Endothelial cell of hepatic sinusoid (primary cell): ENCODE measurements at regions not wholly inside any gene's neighbourhood (a gene's known extent, or its start where the extent isn't known, plus 50 kb on each side); places are given as distances from the start of the nearest gene placed in this dataset.

Source experiments
- in situ Hi-C: cut with HindIII; loops from 2 replicates; pipeline ENCODE4 v1.10.0; 2017; ENCODE audit warnings: low sequenced_read_pairs

DNA sequence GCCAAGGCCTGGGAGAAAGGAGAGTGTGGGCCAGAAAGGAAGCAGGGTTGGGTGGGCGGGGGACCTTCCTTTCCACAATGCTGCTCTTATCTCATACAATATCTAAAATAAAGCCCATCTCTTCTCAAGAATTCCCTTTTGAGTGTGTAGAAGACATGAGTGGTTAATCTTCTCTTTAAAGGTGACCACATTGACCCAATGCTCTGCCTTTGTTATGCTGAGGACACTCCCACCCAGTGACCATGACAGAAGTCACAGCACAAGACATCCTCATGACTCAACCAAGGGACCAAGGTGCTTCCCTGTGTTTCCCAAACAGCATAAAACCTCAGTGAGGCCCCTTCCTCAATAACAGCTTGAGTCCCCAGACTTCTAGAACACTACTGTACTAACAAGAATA, 193.0 kb upstream of the ADAMTS16 start:
- in situ Hi-C loops = no loop called here

GRCh38 chr5:4947893-4948536, 192.1 kb upstream of the ADAMTS16 start:
- in situ Hi-C loops = no loop called here

GRCh38 chr5:4949108-4949507, 191.0 kb upstream of the ADAMTS16 start:
- in situ Hi-C loops = no loop called here

GRCh38 chr5:4953576-4953975, 186.6 kb upstream of the ADAMTS16 start:
- in situ Hi-C loops = no loop called here

DNA sequence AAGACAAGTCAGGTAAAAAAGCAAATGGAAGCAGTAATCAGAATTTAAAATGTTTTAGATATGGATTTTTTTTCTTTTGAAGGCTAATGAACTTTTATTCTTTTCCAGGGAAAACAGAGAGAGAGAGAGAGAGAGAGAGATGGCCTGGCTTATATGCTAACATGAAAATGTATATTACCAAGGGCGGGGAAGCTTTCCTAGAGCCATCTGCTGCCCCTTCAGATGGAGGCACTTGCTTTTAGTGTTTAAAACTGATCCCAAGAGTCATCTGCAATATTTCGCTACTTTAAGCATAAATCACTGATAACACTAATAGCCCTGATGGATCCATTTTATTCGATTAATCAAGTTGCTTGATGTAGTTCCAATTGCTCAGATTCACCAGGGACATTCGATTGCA, 186.1 kb upstream of the ADAMTS16 start:
- in situ Hi-C loops = no loop called here

GRCh38 chr5:4963265-4963664, 176.9 kb upstream of the ADAMTS16 start:
- in situ Hi-C loops = no loop called here

- in situ Hi-C loops = no loop called here
Measured at GRCh38 chr5:4969351-4969750, 170.8 kb upstream of the ADAMTS16 start.

- in situ Hi-C loops = no loop called here
Measured at GRCh38 chr5:4970171-4970570, 170.0 kb upstream of the ADAMTS16 start.

DNA sequence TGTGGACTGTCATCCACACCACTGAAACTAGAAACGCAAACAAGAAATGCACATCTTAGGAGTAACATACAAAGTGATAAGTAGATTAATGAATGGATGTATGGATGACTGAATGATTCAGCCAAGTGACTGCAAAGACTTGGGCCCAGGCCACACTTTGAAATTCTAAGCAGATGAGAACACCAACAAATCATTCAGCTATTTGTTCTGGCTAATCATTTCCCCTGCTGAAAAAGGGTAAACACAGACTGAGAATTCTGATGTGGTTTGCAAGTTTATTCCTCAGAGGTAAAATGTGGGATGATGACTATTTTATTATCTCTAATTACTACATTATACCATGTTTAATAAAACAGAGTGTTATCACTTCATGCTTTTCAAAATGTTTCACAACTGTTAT, 163.2 kb upstream of the ADAMTS16 start:
- in situ Hi-C loops = no loop called here

- in situ Hi-C loops = no loop called here
Measured at GRCh38 chr5:4977416-4978110, 162.6 kb upstream of the ADAMTS16 start.

- in situ Hi-C loops = no loop called here
Measured at GRCh38 chr5:4980201-4980600, 159.9 kb upstream of the ADAMTS16 start.

- in situ Hi-C loops = no loop called here
Measured at GRCh38 chr5:4981608-4982007, 158.5 kb upstream of the ADAMTS16 start.

DNA sequence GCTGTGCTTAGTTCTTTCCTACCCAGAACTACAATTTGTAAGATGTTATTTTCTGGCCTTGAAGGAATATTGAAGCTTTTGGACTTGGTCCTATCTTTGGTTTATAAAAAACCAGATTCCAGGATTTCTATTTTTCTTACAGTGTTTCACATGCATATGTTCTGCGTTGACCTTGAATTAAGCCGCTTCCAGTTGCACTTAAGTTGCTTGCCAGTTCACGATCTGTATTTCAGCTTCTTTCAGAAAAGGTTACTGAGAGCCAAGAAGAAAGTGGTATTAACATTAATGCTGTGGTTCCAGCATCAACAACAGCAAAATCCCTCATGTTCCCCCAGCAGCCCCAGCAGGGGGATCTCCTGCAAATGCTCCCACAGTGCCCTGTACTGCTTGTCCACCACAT, 156.4 kb upstream of the ADAMTS16 start:
- in situ Hi-C loops = no loop called here

GRCh38 chr5:4984461-4984860, 155.7 kb upstream of the ADAMTS16 start:
- in situ Hi-C loops = no loop called here

- in situ Hi-C loops = no loop called here
Measured at GRCh38 chr5:4987431-4987830, 152.7 kb upstream of the ADAMTS16 start.

DNA sequence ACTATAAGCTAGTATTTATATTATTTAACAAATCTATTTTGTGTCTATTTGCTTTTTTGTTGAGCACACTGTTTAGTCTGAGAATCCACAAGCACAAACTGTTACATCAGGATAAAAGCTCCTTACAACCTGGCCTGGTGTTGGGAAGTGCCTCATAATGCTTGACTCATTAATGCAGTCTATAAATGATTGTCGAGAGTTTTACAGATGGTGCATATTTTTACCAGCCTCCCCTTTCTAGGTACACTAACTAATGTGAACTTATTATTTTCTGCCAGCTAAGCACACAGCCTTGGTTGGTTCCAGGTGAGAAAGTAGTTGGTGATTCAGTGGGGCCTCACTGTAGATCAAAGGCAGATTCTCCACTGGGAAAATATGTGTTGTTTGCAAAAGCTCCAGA, 151.0 kb upstream of the ADAMTS16 start:
- in situ Hi-C loops = no loop called here

GRCh38 chr5:4990017-4990416, 150.1 kb upstream of the ADAMTS16 start:
- in situ Hi-C loops = no loop called here

GRCh38 chr5:4990462-4990861, 149.7 kb upstream of the ADAMTS16 start:
- in situ Hi-C loops = no loop called here

DNA sequence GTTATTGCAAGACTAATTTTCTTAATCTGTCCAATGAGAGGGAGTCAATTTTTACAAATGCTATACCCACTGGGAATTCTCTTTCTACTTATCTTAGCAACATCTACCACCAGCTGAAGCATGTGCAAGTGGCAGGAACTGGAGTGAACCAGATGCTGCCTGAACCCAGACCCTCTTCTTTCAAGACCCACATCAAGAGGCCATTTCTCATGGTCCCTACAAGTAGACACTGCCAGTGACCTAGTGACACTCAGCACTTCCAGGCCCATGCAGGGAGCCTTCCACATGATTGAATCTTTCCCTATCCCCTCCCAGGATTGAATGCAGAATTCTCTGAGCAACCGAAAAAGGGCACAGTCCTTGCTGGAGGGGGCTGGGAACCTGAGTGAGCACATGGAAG, 148.2 kb upstream of the ADAMTS16 start:
- in situ Hi-C loops = no loop called here

DNA sequence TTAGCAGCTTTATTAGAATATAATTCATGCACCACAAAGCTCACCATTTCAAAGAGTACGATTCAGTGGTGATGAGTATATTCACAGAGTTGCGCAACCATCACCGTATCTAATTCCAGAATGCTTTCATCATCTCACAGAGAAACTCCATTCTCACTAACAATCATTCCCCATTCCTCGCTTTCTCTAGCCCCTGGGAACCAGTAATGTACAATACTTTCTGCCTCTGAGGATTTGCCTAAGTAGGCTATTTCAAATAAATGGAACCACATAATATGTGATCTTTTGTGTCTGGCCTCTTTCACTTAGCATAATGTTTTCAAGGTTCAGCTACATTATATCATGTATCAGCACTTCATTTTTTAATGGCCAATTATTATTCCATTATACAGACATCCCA, 145.1 kb upstream of the ADAMTS16 start:
- in situ Hi-C loops = no loop called here

GRCh38 chr5:5005353-5005752, 134.8 kb upstream of the ADAMTS16 start:
- in situ Hi-C loops = no loop called here

DNA sequence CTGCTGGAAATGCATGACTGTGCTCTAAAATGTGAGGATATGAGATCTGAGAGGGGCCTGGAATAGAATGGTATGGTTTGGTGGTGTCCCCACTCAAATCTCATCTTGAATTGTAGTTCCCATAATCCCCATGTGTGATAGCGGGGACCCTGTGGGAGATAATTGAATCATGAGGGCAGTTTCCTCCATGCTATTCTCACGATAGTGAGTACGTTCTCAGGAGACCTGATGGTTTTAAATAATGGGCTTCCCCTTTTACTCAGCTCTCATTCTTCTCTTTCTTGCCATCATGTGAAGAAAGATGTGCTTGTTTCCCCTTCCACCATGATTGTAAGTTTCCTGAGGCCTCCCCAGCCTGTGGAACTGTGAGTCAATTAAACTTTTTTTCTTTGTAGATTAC, 133.6 kb upstream of the ADAMTS16 start:
- in situ Hi-C loops = no loop called here

DNA sequence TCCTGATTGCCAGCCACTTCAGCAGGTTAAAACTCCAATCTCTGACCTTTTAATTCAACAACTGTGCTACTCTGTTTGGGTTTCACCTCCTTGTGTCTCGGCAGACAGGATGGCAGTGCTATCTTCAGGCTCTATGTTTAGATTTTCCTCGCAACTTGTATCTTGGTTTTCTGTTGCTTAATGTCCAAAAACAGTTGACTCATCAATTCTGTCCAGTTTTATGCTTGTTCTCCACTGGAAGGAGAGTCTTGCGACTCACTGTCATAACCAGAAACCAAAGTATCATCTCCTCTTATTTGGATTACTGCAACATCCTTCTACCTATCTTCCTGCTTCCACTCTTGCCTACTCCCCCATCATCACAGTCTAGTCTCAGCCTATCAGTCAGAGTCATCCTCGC, 130.9 kb upstream of the ADAMTS16 start:
- in situ Hi-C loops = no loop called here
